Glutamatergic neuron (in vitro differentiated cells): ENCODE measurements at regions not wholly inside any gene's neighbourhood (a gene's known extent, or its start where the extent isn't known, plus 50 kb on each side); places are given as distances from the start of the nearest gene placed in this dataset.
"Not testable (repeated sequence)": the region's sequence is repeated elsewhere in the genome, so short reads cannot be mapped to it uniquely, and the experiment has no call there.

ENCODE experiments used
- DNase-seq: peaks from one replicate; pipeline ENCODE4 v3.0.0; 2022
- H3K27ac Mint-ChIP-seq: one replicate; pipeline ENCODE4 v1.8.0; 2020; ENCODE audit warnings: mild to moderate bottlenecking, mixed read lengths, inconsistent platforms; ENCODE audit not compliant: unreplicated experiment
- H3K27me3 Mint-ChIP-seq: one replicate; pipeline ENCODE4 v1.8.0; 2020; ENCODE audit warnings: mild to moderate bottlenecking, moderate library complexity, mixed read lengths, inconsistent platforms; ENCODE audit not compliant: unreplicated experiment
- H3K36me3 Mint-ChIP-seq: one replicate; pipeline ENCODE4 v1.8.0; 2020; ENCODE audit warnings: mild to moderate bottlenecking, mixed read lengths, inconsistent platforms; ENCODE audit not compliant: unreplicated experiment
- H3K4me1 Mint-ChIP-seq: one replicate; pipeline ENCODE4 v1.8.0; 2020; ENCODE audit warnings: mild to moderate bottlenecking, low read depth, mixed read lengths, inconsistent platforms; ENCODE audit not compliant: unreplicated experiment
- H3K4me3 Mint-ChIP-seq: one replicate; pipeline ENCODE4 v1.8.0; 2020; ENCODE audit warnings: mild to moderate bottlenecking, mixed read lengths, inconsistent platforms; ENCODE audit not compliant: unreplicated experiment
- H3K9me3 Mint-ChIP-seq: one replicate; pipeline ENCODE4 v1.8.0; 2020; ENCODE audit warnings: mild to moderate bottlenecking, moderate library complexity, mixed read lengths, inconsistent platforms; ENCODE audit not compliant: unreplicated experiment
- TF ChIP-seq, protein P1 (sequence below): fragments of 200-600 bp; sonication (generic); IDR thresholded peaks from one replicate; pipeline ENCODE4 v1.5.0; 2021; ENCODE audit not compliant: partially characterized antibody, unreplicated experiment

- no peak for DNase-seq
These were observed 701.4 kb downstream of the TMEM121 start for GRCh38 chr14:106227793-106228192.

DNA sequence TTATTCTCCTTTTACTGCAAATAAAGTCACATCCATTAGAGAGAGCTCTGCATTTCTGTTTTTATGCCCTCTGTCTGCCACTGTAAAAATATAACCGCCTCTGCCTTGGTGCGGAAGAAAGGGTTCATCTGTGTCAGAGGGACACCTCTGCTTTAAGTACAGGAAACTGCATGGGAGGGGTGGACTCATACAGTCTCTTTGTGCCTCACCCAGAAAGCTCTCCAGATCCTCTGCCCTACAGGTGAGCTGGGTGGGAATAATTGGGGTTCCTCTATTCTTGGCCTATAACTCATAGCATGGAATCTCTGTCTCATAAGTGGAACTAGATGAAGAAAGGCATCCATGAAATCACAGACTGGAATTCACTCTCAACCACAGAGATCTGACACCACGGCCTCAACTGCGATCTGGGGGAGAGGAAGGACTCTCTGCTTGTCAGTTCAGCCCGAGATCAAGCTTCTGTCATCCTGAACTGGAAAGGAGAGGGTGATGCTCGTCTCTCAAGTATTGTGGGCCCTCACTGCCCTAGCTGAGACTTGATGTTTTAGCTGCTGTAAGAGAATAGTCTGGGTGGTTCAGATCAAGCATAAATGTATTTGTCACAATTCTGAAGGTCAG is 702.3 kb downstream of the TMEM121 start:
- Mint-ChIP-seq H3K4me1 (no peaks in the 10 kb centered on the region), H3K27me3 (no peaks in the 10 kb centered on the region), H3K9me3 (peaks cover 9% of the 10 kb centered on the region), H3K27ac (no peak overlapping the region), H3K4me3 (no peak overlapping the region), H3K36me3 (no peaks in the 10 kb centered on the region)
- DNase-seq, result no peak
- TF ChIP-seq, protein P1, sequence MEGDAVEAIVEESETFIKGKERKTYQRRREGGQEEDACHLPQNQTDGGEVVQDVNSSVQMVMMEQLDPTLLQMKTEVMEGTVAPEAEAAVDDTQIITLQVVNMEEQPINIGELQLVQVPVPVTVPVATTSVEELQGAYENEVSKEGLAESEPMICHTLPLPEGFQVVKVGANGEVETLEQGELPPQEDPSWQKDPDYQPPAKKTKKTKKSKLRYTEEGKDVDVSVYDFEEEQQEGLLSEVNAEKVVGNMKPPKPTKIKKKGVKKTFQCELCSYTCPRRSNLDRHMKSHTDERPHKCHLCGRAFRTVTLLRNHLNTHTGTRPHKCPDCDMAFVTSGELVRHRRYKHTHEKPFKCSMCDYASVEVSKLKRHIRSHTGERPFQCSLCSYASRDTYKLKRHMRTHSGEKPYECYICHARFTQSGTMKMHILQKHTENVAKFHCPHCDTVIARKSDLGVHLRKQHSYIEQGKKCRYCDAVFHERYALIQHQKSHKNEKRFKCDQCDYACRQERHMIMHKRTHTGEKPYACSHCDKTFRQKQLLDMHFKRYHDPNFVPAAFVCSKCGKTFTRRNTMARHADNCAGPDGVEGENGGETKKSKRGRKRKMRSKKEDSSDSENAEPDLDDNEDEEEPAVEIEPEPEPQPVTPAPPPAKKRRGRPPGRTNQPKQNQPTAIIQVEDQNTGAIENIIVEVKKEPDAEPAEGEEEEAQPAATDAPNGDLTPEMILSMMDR, result no peak

More at GRCh38 chr14:106227793-106228192, 701.4 kb downstream of the TMEM121 start:
- Mint-ChIP-seq H3K9me3 (peaks cover 6% of the 10 kb centered on the region), H3K27me3 (no peaks in the 10 kb centered on the region), H3K4me1 (no peaks in the 10 kb centered on the region), H3K36me3 (no peaks in the 10 kb centered on the region), H3K27ac (no peak overlapping the region), H3K4me3 (no peak overlapping the region)
- TF ChIP-seq, protein P1, result no peak

- Mint-ChIP-seq H3K36me3 (no peaks in the 10 kb centered on the region), H3K9me3 (peaks cover 8% of the 10 kb centered on the region), H3K27me3 (no peaks in the 10 kb centered on the region), H3K4me1 (no peaks in the 10 kb centered on the region), H3K4me3 (no peak overlapping the region), H3K27ac (no peak overlapping the region)
- TF ChIP-seq, protein P1, result no peak
- no peak for DNase-seq
These were observed 703.7 kb downstream of the TMEM121 start for GRCh38 chr14:106230071-106230470.

- H3K27ac Mint-ChIP-seq, H3K36me3 Mint-ChIP-seq, H3K27me3 Mint-ChIP-seq, H3K4me1 Mint-ChIP-seq, DNase-seq, H3K4me3 Mint-ChIP-seq: not testable (repeated sequence)
- H3K9me3 Mint-ChIP-seq, result peaks cover 14% of the 10 kb centered on the region
These were observed 706.8 kb downstream of the TMEM121 start for GRCh38 chr14:106233191-106233590.

DNA sequence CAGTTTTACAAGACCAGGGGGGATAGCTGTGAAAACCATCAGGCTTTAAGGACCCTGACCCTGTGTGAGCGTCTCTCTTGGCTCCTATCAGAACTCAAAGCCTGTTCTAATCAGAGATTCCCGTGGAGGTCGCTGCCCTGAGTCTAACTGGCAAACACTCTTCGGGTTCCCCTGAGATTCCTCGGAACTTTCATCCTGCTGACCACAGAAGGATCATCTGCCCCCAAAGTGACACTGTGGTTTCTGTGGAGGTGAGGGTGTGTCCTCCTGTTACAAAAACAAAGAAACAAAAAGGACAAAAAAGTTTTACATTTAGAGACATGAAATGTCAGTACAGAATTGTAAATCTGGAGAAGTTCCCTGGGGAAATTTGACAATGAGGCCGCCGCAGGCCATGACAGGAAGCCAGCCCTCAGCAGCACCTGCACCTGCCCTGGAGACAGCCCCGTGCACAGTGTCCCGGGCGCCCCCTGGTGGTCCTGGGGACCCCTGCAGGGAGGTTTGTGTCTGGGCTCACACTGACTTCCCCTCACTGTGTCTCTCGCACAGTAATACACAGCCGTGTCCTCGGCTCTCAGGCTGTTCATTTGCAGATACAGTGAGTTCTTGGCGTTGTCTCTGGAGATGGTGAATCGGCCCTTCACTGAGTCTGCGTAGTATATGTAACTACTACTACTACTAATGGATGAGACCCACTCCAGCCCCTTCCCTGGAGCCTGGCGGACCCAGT is 708.3 kb downstream of the TMEM121 start:
- not testable (repeated sequence) for H3K27me3 Mint-ChIP-seq, H3K27ac Mint-ChIP-seq, DNase-seq, H3K4me3 Mint-ChIP-seq, H3K4me1 Mint-ChIP-seq, H3K36me3 Mint-ChIP-seq
- peaks cover 14% of the 10 kb centered on the region for H3K9me3 Mint-ChIP-seq
